ENCODE measurements at regions not wholly inside any gene's neighbourhood (a gene's known extent, or its start where the extent isn't known, plus 50 kb on each side); places are given as distances from the start of the nearest gene placed in this dataset.

- Histone ChIP-seq H3K4me3 (ENCODE audit: low read depth in 2 of 2, low read length in 1 of 2) (no peak overlapping the region), H2AFZ (ENCODE audit: low read depth) (no peak overlapping the region), H3K9ac (no peak overlapping the region), H3K9me2 (no peaks in the 10 kb centered on the region), H3K4me2 (no peak overlapping the region), H3K79me2 (ENCODE audit: insufficient read depth) (no peaks in the 10 kb centered on the region), H3K9me3 (no peaks in the 10 kb centered on the region), H3K36me3 (replicated peaks in 1 of 2; ENCODE audit: control insufficient read depth in 1 of 2, insufficient read depth in 2 of 2, low read length in 1 of 2) (no peaks in the 10 kb centered on the region), H3K27me3 (ENCODE audit: insufficient read depth) (no peaks in the 10 kb centered on the region), H3K27ac (ENCODE audit: low read depth in 2 of 2, low read length in 1 of 2) (no peak overlapping the region), H3K4me1 (ENCODE audit: control insufficient read depth in 1 of 2, insufficient read depth in 2 of 2, low read depth in 1 of 2, low read length in 1 of 2) (no peaks in the 10 kb centered on the region), H4K20me1 (ENCODE audit: insufficient read depth) (no peaks in the 10 kb centered on the region), H3F3A (replicated peaks; ENCODE audit: insufficient read depth) (no peaks in the 10 kb centered on the region)
- 25% methylated on average over 4 of the region's 4 CpGs for WGBS (ENCODE audit: low lambda C conversion rate)
- TF ChIP-seq RXRA (IDR thresholded peaks at IDR 0.05; ENCODE audit: borderline replicate concordance, low read depth), result no peak
- TF ChIP-seq RCOR1 (IDR thresholded peaks at IDR 0.05; ENCODE audit: low read length), result no peak
- no peak for DNase-seq
- POLR2A ChIA-PET, result no interaction called here
- CTCF ChIA-PET, result interaction anchor here (0.6 to 1.3 kb wide), 3 partner anchors 16 to 408 kb away, joined by 3 to 4 read pairs (median 4); no protein-coding TSS in a partner anchor
These were observed 151.3 kb downstream of the LCA5 start for GRCh38 chr6:79385893-79386292.

GRCh38 chr6:79385333-79385732 is 150.9 kb upstream of the HMGN3 start:
- H3K9me2 ChIP-seq, result no peaks in the 10 kb centered on the region
- H3K4me1 ChIP-seq (ENCODE audit: control insufficient read depth in 1 of 2, insufficient read depth in 2 of 2, low read depth in 1 of 2, low read length in 1 of 2), result no peaks in the 10 kb centered on the region
- no peak for TF ChIP-seq NRF1 (IDR thresholded peaks at IDR 0.05; ENCODE audit: low read depth, low read length)
- no peak for TF ChIP-seq JUND (IDR thresholded peaks at IDR 0.05)
- TF ChIP-seq POLR2AphosphoS5 (IDR thresholded peaks at IDR 0.05; ENCODE audit: low read depth, low read length), result no peak
- no peak for TF ChIP-seq GATA2 (CRISPR knock-in tag; IDR thresholded peaks at IDR 0.05)
- TF ChIP-seq TCF12 (IDR thresholded peaks at IDR 0.05), result no peak
- TF ChIP-seq RFX5 (IDR thresholded peaks at IDR 0.05; ENCODE audit: low read length), result no peak
- no peak for TF ChIP-seq RCOR1 (IDR thresholded peaks at IDR 0.05; ENCODE audit: low read length)
- TF ChIP-seq USF2 (IDR thresholded peaks at IDR 0.05; ENCODE audit: borderline replicate concordance, low read depth, low read length), result no peak
- no peak for TF ChIP-seq TAF1 (IDR thresholded peaks at IDR 0.05; ENCODE audit: borderline replicate concordance, low read depth, low read length)
- TF ChIP-seq MXI1 (IDR thresholded peaks at IDR 0.05; ENCODE audit: low read depth, low read length), result no peak
- no peak for TF ChIP-seq CTCF (IDR thresholded peaks at IDR 0.05)
- no peak for TF ChIP-seq CHD2 (IDR thresholded peaks at IDR 0.05; ENCODE audit: low read length, partially characterized antibody)
- no peak for TF ChIP-seq SMC3 (IDR thresholded peaks at IDR 0.05; ENCODE audit: low read depth, low read length)
- no peak for TF ChIP-seq REST (IDR thresholded peaks at IDR 0.05; ENCODE audit: low read depth, low read length)
- no peak for TF ChIP-seq RAD21 (IDR thresholded peaks at IDR 0.05; ENCODE audit: low read length)
- no peak for TF ChIP-seq YY1 (IDR thresholded peaks at IDR 0.05; ENCODE audit: low read depth)
- no peak for TF ChIP-seq FOXM1 (IDR thresholded peaks at IDR 0.05; ENCODE audit: low read depth)
- no peak for TF ChIP-seq EZH2phosphoT487 (IDR thresholded peaks at IDR 0.05; ENCODE audit: borderline replicate concordance, low read depth)
- no peak for TF ChIP-seq GABPA (IDR thresholded peaks at IDR 0.05; ENCODE audit: low read depth)
- H2AFZ ChIP-seq (ENCODE audit: low read depth), result no peak overlapping the region
- no peaks in the 10 kb centered on the region for H3K79me2 ChIP-seq (ENCODE audit: insufficient read depth)
- H3F3A ChIP-seq (replicated peaks; ENCODE audit: insufficient read depth), result no peaks in the 10 kb centered on the region
- H4K20me1 ChIP-seq (ENCODE audit: insufficient read depth), result no peaks in the 10 kb centered on the region
- no peaks in the 10 kb centered on the region for H3K9me3 ChIP-seq
- H3K4me2 ChIP-seq, result no peak overlapping the region
- no peaks in the 10 kb centered on the region for H3K27me3 ChIP-seq (ENCODE audit: insufficient read depth)
- no peak overlapping the region for H3K4me3 ChIP-seq (ENCODE audit: low read depth in 2 of 2, low read length in 1 of 2)
- H3K27ac ChIP-seq (ENCODE audit: low read depth in 2 of 2, low read length in 1 of 2), result no peak overlapping the region
- WGBS (ENCODE audit: low lambda C conversion rate), result 25% methylated on average over 1 of the region's 1 CpG
- no peaks in the 10 kb centered on the region for H3K36me3 ChIP-seq (replicated peaks in 1 of 2; ENCODE audit: control insufficient read depth in 1 of 2, insufficient read depth in 2 of 2, low read length in 1 of 2)
- ChIA-PET POLR2A (no interaction called here), CTCF (interaction anchor here (1.2 to 1.3 kb wide), 2 partner anchors 17 to 81 kb away, joined by 4 read pairs; no protein-coding TSS in a partner anchor)
- no peak for DNase-seq
- no peak overlapping the region for H3K9ac ChIP-seq

Data from SK-N-SH (cell line).